CD14-positive monocyte (primary cell): ENCODE measurements at regions not wholly inside any gene's neighbourhood (a gene's known extent, or its start where the extent isn't known, plus 50 kb on each side); places are given as distances from the start of the nearest gene placed in this dataset.

Source experiments
- DNase-seq, 3 donors: peaks; one replicate each; pipeline ENCODE4 v3.0.0-alpha.2; 2011 to 2022
- H2AFZ ChIP-seq: 2 replicates; pipeline ENCODE4 v1.6.0; 2012; ENCODE audit warnings: mild to moderate bottlenecking, low read depth, low read length, inconsistent platforms; ENCODE audit not compliant: insufficient read depth, poor library complexity, severe bottlenecking
- H3K27ac ChIP-seq, 2 donors: 1 replicate in 1 of 2; 2 replicates in 1 of 2; pipeline ENCODE4 v1.5.1; 2012 to 2013; ENCODE audit warnings: low read length in 2 of 2, control low read depth in 1 of 2, inconsistent platforms in 1 of 2, low read depth in 1 of 2, mild to moderate bottlenecking in 1 of 2
- H3K27me3 ChIP-seq, 2 donors: one replicate each; pipeline versions ENCODE4 v1.6.0 to v1.6.1; 2011 to 2013; ENCODE audit warnings: low read length in 2 of 2; ENCODE audit not compliant: control insufficient read depth in 2 of 2, insufficient read depth in 2 of 2
- H3K36me3 ChIP-seq, 2 donors: replicated peaks in 1 of 2; 1 replicate in 1 of 2; 2 replicates in 1 of 2; pipeline versions ENCODE4 v1.5.1 to v1.6.1; 2012 to 2013; ENCODE audit warnings: low read length in 2 of 2, control low read depth in 1 of 2, inconsistent platforms in 1 of 2, mild to moderate bottlenecking in 1 of 2; ENCODE audit not compliant: insufficient read depth in 2 of 2, control insufficient read depth in 1 of 2
- H3K4me1 ChIP-seq, 2 donors: 1 replicate in 1 of 2; 2 replicates in 1 of 2; pipeline versions ENCODE4 v1.5.1 to v1.6.1; 2012 to 2013; ENCODE audit warnings: low read length in 2 of 2, control low read depth in 1 of 2, inconsistent platforms in 1 of 2, mild to moderate bottlenecking in 1 of 2, moderate library complexity in 1 of 2; ENCODE audit not compliant: insufficient read depth in 2 of 2, control insufficient read depth in 1 of 2
- H3K4me2 ChIP-seq: replicated peaks from 2 replicates; pipeline ENCODE3; 2012; ENCODE audit warnings: low read length, moderate library complexity, mild to moderate bottlenecking; ENCODE audit not compliant: poor library complexity, severe bottlenecking; ENCODE audit errors: extremely low read depth
- H3K4me3 ChIP-seq, 3 experiments: fragments of 200-600 bp in 1 of 3; sonication (generic) in 1 of 3; replicated peaks in 1 of 3; 1 replicate in 2 of 3; 2 replicates in 1 of 3; pipeline ENCODE4 v1.5.1; 2011 to 2013; ENCODE audit warnings: low read length in 3 of 3, mild to moderate bottlenecking in 3 of 3, control low read depth in 2 of 3, low read depth in 2 of 3, inconsistent platforms in 1 of 3, moderate library complexity in 1 of 3
- H3K79me2 ChIP-seq: 2 replicates; pipeline ENCODE4 v1.6.0; 2012; ENCODE audit warnings: mild to moderate bottlenecking, control low read depth, inconsistent platforms, low read length, moderate library complexity; ENCODE audit not compliant: insufficient read depth
- H3K9ac ChIP-seq: 2 replicates; pipeline ENCODE4 v1.6.0; 2017; ENCODE audit warnings: low read length, mild to moderate bottlenecking; ENCODE audit not compliant: insufficient read depth, poor library complexity, severe bottlenecking
- H3K9me3 ChIP-seq, 2 donors: replicated peaks in 1 of 2; 1 replicate in 1 of 2; 2 replicates in 1 of 2; pipeline versions ENCODE4 v1.5.1 to v1.6.1; 2012 to 2013; ENCODE audit warnings: low read length in 2 of 2, control low read depth in 1 of 2; ENCODE audit not compliant: control insufficient read depth in 1 of 2, insufficient read depth in 1 of 2
- H4K20me1 ChIP-seq: 2 replicates; pipeline ENCODE4 v1.6.0; 2012; ENCODE audit warnings: mild to moderate bottlenecking, low read length, control low read depth, moderate library complexity; ENCODE audit not compliant: insufficient read depth
- H3K27ac Mint-ChIP-seq, 7 donors: one replicate each; pipeline ENCODE4 v1.8.0; 2020; ENCODE audit warnings: mild to moderate bottlenecking in 7 of 7, mixed read lengths in 7 of 7, moderate library complexity in 6 of 7, inconsistent platforms in 2 of 7
- H3K27me3 Mint-ChIP-seq, 3 donors: one replicate each; pipeline ENCODE4 v1.8.0; 2021 to 2022; ENCODE audit warnings: low read depth in 3 of 3, mild to moderate bottlenecking in 3 of 3, mixed read lengths in 3 of 3, moderate library complexity in 3 of 3, inconsistent platforms in 1 of 3
- H3K36me3 Mint-ChIP-seq, 2 donors: one replicate each; pipeline ENCODE4 v1.8.0; 2020; ENCODE audit warnings: mixed read lengths in 2 of 2, inconsistent platforms in 1 of 2, mild to moderate bottlenecking in 1 of 2
- H3K4me1 Mint-ChIP-seq: one replicate; pipeline ENCODE4 v1.8.0; 2020; ENCODE audit warnings: mild to moderate bottlenecking, mixed read lengths
- H3K4me3 Mint-ChIP-seq, 2 donors: one replicate each; pipeline ENCODE4 v1.8.0; 2020; ENCODE audit warnings: mild to moderate bottlenecking in 2 of 2, mixed read lengths in 2 of 2, moderate library complexity in 1 of 2
- H3K9me3 Mint-ChIP-seq, 7 donors: one replicate each; pipeline ENCODE4 v1.8.0; 2020 to 2022; ENCODE audit warnings: mixed read lengths in 7 of 7, mild to moderate bottlenecking in 6 of 7, moderate library complexity in 6 of 7, inconsistent platforms in 2 of 7
- CTCF ChIP-seq: fragments of 200-600 bp; IDR thresholded peaks from one replicate; pipeline ENCODE4 v1.8.0; 2022; ENCODE audit warnings: antibody characterized with exemption, mild to moderate bottlenecking
- WGBS: methylation state at CpG from one replicate; pipeline ENCODE4 v1.1.5; 2013; ENCODE audit warnings: missing lambda C conversion rate; ENCODE audit not compliant: insufficient coverage; 5-methylcytosine and 5-hydroxymethylcytosine counted together
- intact Hi-C, 2 donors: fragments of 100-400 bp; cut with micrococcal nuclease; formaldehyde crosslinking; loops; one replicate each; pipeline versions ENCODE4 v1.15.0 to v1.15.1; 2023

DNA sequence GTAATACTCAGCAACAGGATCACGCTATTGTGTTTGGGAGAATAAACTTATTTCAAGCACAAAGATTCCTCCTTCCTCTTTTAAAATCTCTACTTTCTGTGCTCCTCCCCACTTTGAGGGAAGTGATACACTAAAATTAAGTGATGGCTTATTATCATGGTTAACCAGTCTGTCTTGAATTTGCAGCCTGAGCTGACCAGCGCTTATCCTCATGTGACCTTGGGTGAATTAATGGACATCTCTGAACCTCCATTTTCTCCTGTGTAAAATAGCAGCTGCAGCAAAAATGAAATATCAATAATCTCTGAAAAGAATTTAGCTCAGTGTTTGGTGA lies 222.6 kb downstream of the BCAS1 start:
- Histone ChIP-seq H4K20me1 (no peaks in the 10 kb centered on the region), H3K27me3 (no peaks in the 10 kb centered on the region), H3K9ac (no peak overlapping the region), H3K4me1 (peaks cover 40 to 66% of the 10 kb centered on the region in 2 donors), H3K79me2 (no peaks in the 10 kb centered on the region), H3K36me3 (no peaks in the 10 kb centered on the region), H3K9me3 (no peaks in the 10 kb centered on the region), H2AFZ (no peak overlapping the region), H3K4me2 (peak overlapping the region; percentile 75), H3K4me3 (peak overlapping the region in 1 of 3 experiments; percentile 63), H3K27ac (peak overlapping the region in 1 of 2 donors; percentile 90)
- intact Hi-C loops, result loop anchor here (5.0 to 10.0 kb wide), 2 partner anchors 74 to 87 kb away; no protein-coding TSS in a partner anchor
- H3K9me3 Mint-ChIP-seq, result peaks cover 0 to 2% (median 0%) of the 10 kb centered on the region in 7 donors
- H3K27me3 Mint-ChIP-seq, result peaks cover 0 to 3% (median 0%) of the 10 kb centered on the region in 3 donors
- peak overlapping the region; percentile 87 to 95 (median 92) for H3K27ac Mint-ChIP-seq
- H3K36me3 Mint-ChIP-seq, result peaks cover 0 to 2% of the 10 kb centered on the region in 2 donors
- no CpG with 5 or more reads among the region's 2 CpGs for WGBS
- peak overlapping the region; percentile 44 to 89 for H3K4me3 Mint-ChIP-seq
- TF ChIP-seq CTCF, result no peak
- DNase-seq, result peak; percentile 54 to 70 (median 57)
- H3K4me1 Mint-ChIP-seq, result peaks cover 56% of the 10 kb centered on the region

- Histone ChIP-seq H3K4me3 (peak overlapping the region; percentile 9 to 63 (median 37)), H3K27ac (peak overlapping the region; percentile 13 to 90), H3K4me1 (peaks cover 45 to 72% of the 10 kb centered on the region in 2 donors), H3K36me3 (no peaks in the 10 kb centered on the region), H4K20me1 (no peaks in the 10 kb centered on the region), H3K4me2 (peak overlapping the region; percentile 75), H3K27me3 (no peaks in the 10 kb centered on the region), H2AFZ (no peak overlapping the region), H3K9me3 (no peaks in the 10 kb centered on the region), H3K79me2 (no peaks in the 10 kb centered on the region), H3K9ac (no peak overlapping the region)
- intact Hi-C loops, result loop anchor here (5.0 to 10.0 kb wide), 2 partner anchors 75 to 88 kb away; no protein-coding TSS in a partner anchor
- Mint-ChIP-seq H3K27ac (peak overlapping the region; percentile 87 to 95 (median 92)), H3K27me3 (peaks cover 0 to 3% (median 0%) of the 10 kb centered on the region in 3 donors), H3K36me3 (peaks cover 0 to 2% of the 10 kb centered on the region in 2 donors), H3K9me3 (peaks cover 0 to 2% (median 0%) of the 10 kb centered on the region in 7 donors), H3K4me3 (peak overlapping the region; percentile 44 to 89), H3K4me1 (peaks cover 61% of the 10 kb centered on the region)
- no peak for TF ChIP-seq CTCF
- WGBS, result no CpG with 5 or more reads among the region's 8 CpGs
- peak; percentile 66 to 87 (median 85) for DNase-seq
Observed at GRCh38 chr20:53847139-53847836, 223.1 kb downstream of the BCAS1 start.
